Fibroblast of the aortic adventitia (primary cell): ENCODE measurements at regions not wholly inside any gene's neighbourhood (a gene's known extent, or its start where the extent isn't known, plus 50 kb on each side); places are given as distances from the start of the nearest gene placed in this dataset.

Experiments
- DNase-seq: peaks from one replicate; pipeline ENCODE4 v3.0.0-alpha.2; 2010; ENCODE audit warnings: low read depth
- H3K4me3 ChIP-seq: 2 replicates; pipeline ENCODE4 v1.5.1; 2011; ENCODE audit warnings: low read depth, mild to moderate bottlenecking, control low read depth, low read length, moderate library complexity
- TF ChIP-seq, protein P1 (sequence below): IDR thresholded peaks from 2 replicates; pipeline ENCODE4 v1.5.1; 2011; ENCODE audit warnings: mild to moderate bottlenecking, low read length, control low read depth, inconsistent platforms; ENCODE audit not compliant: insufficient read depth

DNA sequence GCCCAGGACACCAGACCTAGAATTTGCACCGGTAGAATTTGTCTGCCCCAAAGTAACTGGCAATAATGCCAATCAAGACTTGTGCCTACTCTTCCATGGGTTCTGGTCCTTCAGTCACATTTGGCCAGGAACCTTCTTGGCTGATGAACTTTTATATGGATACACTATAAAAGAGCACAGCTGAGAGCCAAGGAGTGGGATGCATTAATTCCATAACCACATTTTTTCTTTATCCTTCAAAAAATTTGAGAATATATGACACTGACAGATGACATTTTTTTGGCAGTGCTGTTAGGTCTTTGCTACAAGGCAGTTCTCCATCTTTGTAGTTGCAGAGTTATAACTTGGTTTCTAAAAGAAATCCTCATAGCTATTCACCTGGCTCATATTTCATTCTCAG, 129.2 kb upstream of the HDAC9 start:
- TF ChIP-seq, protein P1, sequence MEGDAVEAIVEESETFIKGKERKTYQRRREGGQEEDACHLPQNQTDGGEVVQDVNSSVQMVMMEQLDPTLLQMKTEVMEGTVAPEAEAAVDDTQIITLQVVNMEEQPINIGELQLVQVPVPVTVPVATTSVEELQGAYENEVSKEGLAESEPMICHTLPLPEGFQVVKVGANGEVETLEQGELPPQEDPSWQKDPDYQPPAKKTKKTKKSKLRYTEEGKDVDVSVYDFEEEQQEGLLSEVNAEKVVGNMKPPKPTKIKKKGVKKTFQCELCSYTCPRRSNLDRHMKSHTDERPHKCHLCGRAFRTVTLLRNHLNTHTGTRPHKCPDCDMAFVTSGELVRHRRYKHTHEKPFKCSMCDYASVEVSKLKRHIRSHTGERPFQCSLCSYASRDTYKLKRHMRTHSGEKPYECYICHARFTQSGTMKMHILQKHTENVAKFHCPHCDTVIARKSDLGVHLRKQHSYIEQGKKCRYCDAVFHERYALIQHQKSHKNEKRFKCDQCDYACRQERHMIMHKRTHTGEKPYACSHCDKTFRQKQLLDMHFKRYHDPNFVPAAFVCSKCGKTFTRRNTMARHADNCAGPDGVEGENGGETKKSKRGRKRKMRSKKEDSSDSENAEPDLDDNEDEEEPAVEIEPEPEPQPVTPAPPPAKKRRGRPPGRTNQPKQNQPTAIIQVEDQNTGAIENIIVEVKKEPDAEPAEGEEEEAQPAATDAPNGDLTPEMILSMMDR: no peak
- DNase-seq: no peak
- H3K4me3 ChIP-seq: no peak overlapping the region

DNA sequence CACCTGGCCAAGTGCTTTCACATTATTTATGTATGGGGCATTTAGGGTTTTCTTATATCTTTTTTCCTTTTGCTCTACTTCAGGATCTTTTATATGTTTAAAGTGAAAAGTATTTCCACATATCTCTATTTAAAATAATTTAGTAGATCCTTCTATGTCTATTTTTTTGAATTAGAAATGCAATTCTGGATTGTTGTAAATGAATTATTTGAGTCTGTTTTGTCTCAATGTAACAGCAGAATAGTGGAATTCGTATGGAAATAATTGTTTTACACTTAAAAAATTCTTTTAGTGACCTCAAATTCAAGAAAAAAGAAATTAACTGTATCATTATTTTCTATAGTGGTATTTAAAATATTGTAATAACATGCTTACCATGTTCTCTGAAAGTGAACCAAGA, 126.5 kb upstream of the HDAC9 start:
- no peak overlapping the region for H3K4me3 ChIP-seq
- no peak for DNase-seq

DNA sequence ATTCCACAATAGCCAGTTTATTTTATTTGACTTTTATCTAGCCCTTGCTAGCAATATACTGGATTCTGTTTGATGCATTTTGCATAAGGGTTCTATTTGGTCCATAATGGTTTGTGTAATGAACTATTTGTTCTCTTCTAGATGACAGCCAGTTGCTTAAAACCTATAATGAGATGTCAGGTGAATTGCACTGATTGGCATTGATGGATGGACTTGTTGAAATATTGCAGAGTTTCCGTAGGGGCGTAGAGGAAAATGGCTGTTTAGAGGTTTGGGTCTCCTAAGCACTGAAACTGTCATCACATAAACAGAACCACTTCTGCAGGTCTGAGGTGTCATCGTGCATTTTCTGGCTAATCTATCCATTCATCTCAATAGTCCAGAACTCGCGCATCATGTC, 124.9 kb upstream of the HDAC9 start:
- no peak overlapping the region for H3K4me3 ChIP-seq
- TF ChIP-seq, protein P1: no peak
- no peak for DNase-seq

More for the DNA sequence above, 126.5 kb upstream of the HDAC9 start:
- TF ChIP-seq, protein P1: no peak

DNA sequence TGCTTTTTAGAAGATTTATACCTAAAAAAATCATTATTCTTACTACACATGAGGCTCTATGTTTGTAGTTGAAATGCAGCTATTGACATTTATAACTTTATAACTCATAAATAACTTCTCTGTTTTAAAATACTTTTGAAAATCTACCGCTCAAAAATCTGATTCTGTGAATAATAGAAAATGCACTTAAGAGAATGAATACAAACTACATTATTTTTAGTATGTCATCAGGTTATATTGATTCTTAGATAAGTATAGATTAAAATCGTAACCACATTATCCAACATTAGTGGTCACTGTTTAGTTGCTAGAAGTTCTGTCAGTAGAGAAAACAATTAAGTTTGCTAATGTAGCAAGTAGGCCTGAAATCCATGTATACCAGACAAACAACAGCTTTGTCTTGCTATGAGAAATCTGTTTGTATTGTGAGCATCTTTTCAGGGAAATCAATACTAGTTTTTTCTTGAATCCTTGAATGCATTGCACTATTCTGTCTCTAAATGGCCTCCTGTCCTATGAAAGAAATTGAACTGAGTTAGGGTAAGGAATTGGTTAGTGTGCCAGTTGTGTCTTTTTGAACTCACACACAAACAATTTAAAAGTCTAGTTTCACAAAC, 116.5 kb upstream of the HDAC9 start:
- TF ChIP-seq, protein P1: no peak
- DNase-seq: no peak
- no peak overlapping the region for H3K4me3 ChIP-seq

DNA sequence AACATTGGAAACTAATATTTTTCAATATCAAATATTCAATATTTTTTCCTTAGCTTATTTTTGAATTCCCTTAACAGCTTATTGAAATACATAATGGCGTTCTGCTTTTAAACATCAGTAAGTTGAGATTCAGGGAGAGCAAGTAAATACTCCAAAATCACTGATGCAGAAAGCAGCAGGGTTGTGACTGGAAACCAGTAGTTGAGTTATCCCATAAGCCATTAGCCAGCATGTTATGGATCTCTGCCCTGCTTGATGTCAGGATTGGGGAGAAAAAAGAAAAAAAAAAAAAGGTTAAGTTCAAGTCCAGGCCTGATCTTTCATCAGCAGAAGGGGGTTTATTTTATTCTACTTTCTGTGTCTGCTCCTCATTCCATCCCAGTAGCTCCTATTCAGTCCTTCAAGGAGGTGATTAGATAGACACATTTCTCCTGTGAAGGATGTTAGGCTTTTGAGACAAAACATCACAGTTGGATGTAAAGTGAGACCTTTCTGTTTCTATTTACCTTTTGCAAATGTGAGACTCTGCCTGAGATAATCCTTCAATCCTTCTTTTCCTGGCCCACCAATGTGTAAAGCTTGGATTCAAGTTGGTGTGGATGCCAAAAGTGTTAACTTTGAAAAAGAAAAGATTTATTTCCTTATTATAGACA, 110.9 kb upstream of the HDAC9 start:
- no peak for DNase-seq
- TF ChIP-seq, protein P1: no peak

DNA sequence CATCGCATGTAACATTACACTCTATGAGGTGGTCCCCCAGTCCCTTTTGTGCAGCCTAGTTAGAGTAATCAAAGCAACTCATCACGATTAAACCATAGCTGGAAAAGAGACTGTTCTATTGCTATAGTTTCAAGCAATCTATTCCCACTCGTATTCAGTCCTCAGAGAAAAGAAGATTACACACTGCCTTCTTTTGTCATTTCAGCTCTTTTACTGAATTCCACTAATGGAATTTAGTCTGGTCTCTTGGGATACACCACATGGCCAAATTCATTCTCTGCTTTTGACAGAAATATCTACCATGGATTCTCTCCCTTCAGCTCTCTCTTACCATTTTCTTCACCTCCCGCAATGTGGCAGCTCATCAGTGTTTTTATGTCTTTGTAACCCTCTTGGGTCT, 108.9 kb upstream of the HDAC9 start:
- TF ChIP-seq, protein P1: no peak
- H3K4me3 ChIP-seq: no peak overlapping the region
- DNase-seq: no peak

More for the DNA sequence above, 110.9 kb upstream of the HDAC9 start:
- H3K4me3 ChIP-seq: no peak overlapping the region
